GM21825 (cell line): ENCODE measurements at regions not wholly inside any gene's neighbourhood (a gene's known extent, or its start where the extent isn't known, plus 50 kb on each side); places are given as distances from the start of the nearest gene placed in this dataset.

ENCODE experiments used
- ATAC-seq: cut with Tn5 transposase; IDR thresholded peaks from one replicate; pipeline ENCODE4 v1.9.1; 2021; ENCODE audit warnings: mild to moderate bottlenecking, moderate library complexity; ENCODE audit not compliant: unreplicated experiment

GRCh38 chr5:14090755-14091154 lies 52.4 kb upstream of the TRIO start:
- no peak for ATAC-seq

DNA sequence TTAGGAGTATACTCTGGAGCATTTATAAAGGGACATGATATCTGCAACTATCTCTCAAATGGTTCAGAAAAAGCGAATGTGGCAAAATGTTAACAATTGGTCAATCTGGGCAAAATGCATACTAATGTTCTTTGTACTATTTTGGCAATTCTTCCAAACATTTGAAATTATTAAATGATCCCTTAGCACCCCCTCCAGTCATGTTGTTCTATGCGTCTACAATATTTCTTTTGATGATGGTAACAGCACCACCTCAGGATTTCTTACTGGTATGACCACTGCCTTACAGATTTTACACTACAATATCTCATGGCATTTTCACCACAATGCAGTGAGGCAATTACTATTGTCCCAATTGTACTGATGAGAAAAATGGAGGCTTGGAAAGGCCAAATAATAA lies 52.9 kb upstream of the TRIO start:
- no peak for ATAC-seq

GRCh38 chr5:14089198-14089597 lies 53.9 kb upstream of the TRIO start:
- ATAC-seq, result no peak

DNA sequence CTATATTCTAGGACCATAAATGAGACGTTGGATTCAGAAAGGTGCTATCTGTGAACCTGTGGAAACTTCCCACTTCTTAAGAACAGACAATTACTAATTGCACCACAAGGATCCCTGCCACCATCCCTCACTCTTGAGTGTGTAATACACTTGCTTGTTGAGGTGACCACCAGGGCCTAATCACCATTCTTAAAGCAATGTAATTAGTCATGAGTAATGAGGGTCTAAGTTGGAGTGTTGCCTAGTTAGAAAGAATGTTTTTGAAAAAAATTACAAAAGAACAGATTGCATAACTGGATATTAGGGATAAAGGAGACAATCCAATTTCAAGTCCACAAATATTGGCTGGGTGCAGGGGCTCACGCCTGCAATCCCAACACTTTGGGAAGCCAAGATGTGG lies 56.9 kb upstream of the TRIO start:
- ATAC-seq, result no peak

- no peak for ATAC-seq
These were observed 60.2 kb upstream of the TRIO start for GRCh38 chr5:14082973-14083372.

DNA sequence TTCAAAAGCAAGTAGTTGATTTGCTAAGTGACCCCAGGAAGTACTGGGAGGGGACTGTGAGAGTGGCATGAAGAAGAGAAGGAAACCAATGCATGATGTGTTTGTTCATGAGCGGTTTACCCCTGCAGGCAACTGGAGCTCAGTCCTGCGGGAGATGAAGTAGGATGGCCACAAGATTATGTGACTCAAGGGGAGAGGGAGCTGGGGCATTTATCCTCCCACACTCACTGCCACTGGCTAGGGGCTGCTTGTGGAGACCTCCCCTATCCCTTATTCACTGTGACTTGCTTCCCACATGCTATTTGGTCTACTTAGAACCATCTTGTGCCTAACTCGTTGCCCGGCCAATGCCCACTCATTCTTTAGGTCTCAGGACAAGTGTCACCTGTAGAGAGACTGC lies 60.6 kb upstream of the TRIO start:
- no peak for ATAC-seq

GRCh38 chr5:14081791-14082190 lies 61.4 kb upstream of the TRIO start:
- ATAC-seq, result no peak

- no peak for ATAC-seq
These were observed 64.4 kb upstream of the TRIO start for GRCh38 chr5:14078716-14079115.

- ATAC-seq, result no peak
These were observed 65.6 kb upstream of the TRIO start for GRCh38 chr5:14077501-14077900.

- ATAC-seq, result no peak
These were observed 66.6 kb upstream of the TRIO start for GRCh38 chr5:14076561-14076960.

GRCh38 chr5:14075937-14076336 lies 67.2 kb upstream of the TRIO start:
- ATAC-seq, result no peak

DNA sequence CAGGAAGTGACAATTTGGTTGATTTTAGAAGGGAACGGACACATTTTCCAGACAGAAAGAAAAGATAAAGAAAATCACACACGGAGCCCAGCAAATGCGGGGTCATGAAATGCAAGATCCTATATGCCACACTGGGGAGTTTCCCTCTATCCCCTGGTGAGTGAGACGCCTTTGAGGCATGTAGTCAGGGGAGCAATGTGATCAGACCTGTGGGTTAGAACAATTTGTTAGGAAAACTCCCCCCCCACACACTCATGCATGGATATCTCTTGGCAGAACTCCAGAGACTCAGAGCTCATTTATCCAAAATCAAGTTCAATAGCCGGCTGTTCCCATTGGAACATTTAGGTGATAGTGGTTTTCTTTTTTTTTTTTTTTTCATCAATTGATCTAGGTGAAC lies 71.7 kb upstream of the TRIO start:
- ATAC-seq, result no peak

GRCh38 chr5:14069021-14069420 lies 74.1 kb upstream of the TRIO start:
- ATAC-seq, result no peak

GRCh38 chr5:14068136-14068535 lies 75.0 kb upstream of the TRIO start:
- no peak for ATAC-seq

- ATAC-seq, result no peak
These were observed 76.8 kb upstream of the TRIO start for GRCh38 chr5:14066326-14066725.

GRCh38 chr5:14064841-14065240 lies 78.3 kb upstream of the TRIO start:
- no peak for ATAC-seq

- no peak for ATAC-seq
These were observed 79.5 kb upstream of the TRIO start for GRCh38 chr5:14063691-14064090.

DNA sequence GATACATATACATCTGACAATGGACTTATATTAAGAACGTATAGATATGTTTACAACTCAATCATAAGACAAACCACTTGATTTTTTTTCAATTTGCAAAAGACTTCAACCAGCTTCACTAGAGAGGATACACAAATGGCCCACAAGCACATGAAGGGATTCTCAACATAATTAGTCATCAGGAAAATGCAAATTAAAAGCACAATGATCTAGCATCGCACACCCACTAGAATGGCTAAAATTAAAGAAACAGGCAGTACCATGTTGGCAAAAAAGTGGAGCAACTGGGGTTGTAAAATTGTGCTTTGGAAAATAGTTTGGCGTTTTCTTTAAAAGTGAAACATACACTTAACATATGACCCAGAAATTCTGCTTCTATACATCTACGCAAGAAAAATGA lies 80.0 kb upstream of the TRIO start:
- ATAC-seq, result no peak

GRCh38 chr5:14062178-14062577 lies 81.0 kb upstream of the TRIO start:
- no peak for ATAC-seq

DNA sequence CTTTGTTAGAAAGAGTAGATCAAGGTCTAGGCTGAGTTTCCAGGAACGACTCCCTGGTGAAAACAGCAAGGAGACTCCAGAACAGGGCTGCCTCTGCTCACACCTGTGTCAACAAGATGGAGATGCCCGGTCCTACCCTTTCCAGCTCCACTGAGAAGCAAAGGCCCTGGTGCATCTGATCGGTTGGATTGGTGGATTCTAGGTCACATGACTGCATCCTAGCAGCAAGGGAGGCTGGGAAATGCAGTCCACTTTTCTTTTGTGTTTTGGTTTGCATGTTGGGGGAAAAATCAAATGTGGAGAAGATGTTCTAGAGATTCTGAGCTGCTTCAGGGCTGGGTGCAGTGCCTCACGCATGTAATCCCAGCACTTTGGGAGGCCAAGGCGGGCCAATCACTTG lies 82.0 kb upstream of the TRIO start:
- no peak for ATAC-seq

- ATAC-seq, result no peak
These were observed 82.9 kb upstream of the TRIO start for GRCh38 chr5:14060218-14060617.

DNA sequence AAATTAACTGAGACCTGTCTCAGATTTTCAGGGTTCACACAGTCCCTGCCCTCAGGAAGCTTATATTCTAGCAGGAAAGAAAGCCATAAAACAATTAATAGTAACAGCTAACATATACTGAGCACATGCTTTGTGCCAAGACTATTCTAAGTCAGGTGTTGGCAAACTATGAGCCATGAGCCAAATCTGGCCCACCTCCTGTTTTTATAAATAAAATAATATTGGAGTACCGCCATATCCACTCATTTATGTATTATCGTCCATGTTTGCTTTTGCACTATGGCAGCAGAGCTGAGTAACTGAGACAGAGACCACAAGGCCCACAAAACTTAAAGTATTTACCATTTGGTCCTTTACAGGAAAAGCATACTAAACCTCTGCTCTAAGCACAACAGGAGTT lies 83.3 kb upstream of the TRIO start:
- no peak for ATAC-seq

GRCh38 chr5:14057289-14057688 lies 85.9 kb upstream of the TRIO start:
- no peak for ATAC-seq

DNA sequence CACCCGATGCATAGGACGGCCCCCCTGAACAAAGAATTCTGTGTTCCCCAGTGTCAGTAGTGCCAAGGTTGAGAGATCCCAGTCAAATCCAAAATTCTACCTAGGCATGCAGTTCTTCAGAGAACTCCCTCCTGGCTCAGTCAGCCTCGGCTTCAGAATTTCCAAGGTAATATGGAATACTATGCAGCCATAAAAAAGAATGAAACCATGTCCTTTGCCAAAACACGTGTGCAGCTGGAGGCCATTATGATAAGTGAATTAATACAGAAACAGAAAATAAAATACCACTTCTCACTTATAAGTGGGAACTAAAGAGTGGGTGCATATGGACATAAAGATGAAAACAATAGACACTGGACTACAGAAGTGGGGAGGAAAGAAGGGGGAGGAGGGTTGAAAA lies 87.1 kb upstream of the TRIO start:
- no peak for ATAC-seq
